Neural crest cell (in vitro differentiated cells): ENCODE measurements at regions not wholly inside any gene's neighbourhood (a gene's known extent, or its start where the extent isn't known, plus 50 kb on each side); places are given as distances from the start of the nearest gene placed in this dataset.

Experiments used
- DNase-seq: peaks from one replicate; pipeline ENCODE4 v3.0.0; 2021; ENCODE audit warnings: low read depth, mixed read lengths, low spot score
- H3K27ac Mint-ChIP-seq: one replicate; pipeline ENCODE4 v1.8.0; 2021; ENCODE audit warnings: mild to moderate bottlenecking, mixed read lengths; ENCODE audit not compliant: unreplicated experiment
- H3K27me3 Mint-ChIP-seq: 2 replicates; pipeline ENCODE4 v1.8.0; 2021; ENCODE audit warnings: low read depth, mild to moderate bottlenecking, mixed read lengths
- H3K36me3 Mint-ChIP-seq: 2 replicates; pipeline ENCODE4 v1.8.0; 2021; ENCODE audit warnings: low read depth, mild to moderate bottlenecking, mixed read lengths
- H3K4me1 Mint-ChIP-seq: 2 replicates; pipeline ENCODE4 v1.8.0; 2021; ENCODE audit warnings: mixed read lengths
- H3K4me3 Mint-ChIP-seq: one replicate; pipeline ENCODE4 v1.8.0; 2021; ENCODE audit warnings: mild to moderate bottlenecking, mixed read lengths
- H3K9me3 Mint-ChIP-seq: 2 replicates; pipeline ENCODE4 v1.8.0; 2021; ENCODE audit warnings: mixed read lengths
- CTCF ChIP-seq: fragments of 200-600 bp; sonication (generic); conservative IDR thresholded peaks from 2 replicates; pipeline ENCODE4 v1.5.0; 2021; ENCODE audit warnings: antibody characterized with exemption, mild to moderate bottlenecking

DNA sequence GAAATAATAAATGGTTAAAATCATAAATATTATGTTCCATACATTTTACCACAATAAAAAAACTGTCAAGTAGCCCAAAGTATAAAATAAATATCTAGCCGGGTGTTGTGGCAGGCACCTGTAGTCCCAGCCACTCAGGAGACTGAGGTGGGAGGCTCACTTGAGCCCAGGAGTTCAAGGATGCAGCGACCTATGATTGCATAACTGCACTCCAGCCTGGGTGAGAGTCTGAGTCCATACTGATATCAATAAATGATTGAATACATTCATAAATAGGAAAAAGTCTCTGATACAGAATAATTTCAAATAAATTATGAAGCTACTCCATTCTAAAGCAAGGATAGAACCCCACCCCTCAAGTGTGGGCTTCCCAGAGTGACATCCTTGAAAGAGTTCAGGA lies 68.5 kb upstream of the GATA2 start:
- Mint-ChIP-seq H3K27ac (no peak overlapping the region), H3K36me3 (no peaks in the 10 kb centered on the region), H3K4me3 (no peak overlapping the region), H3K27me3 (peaks cover 29% of the 10 kb centered on the region), H3K4me1 (no peaks in the 10 kb centered on the region), H3K9me3 (no peaks in the 10 kb centered on the region)
- no peak for TF ChIP-seq CTCF
- no peak for DNase-seq

- H3K36me3 Mint-ChIP-seq = no peaks in the 10 kb centered on the region
- no peaks in the 10 kb centered on the region for H3K4me1 Mint-ChIP-seq
- H3K4me3 Mint-ChIP-seq = no peak overlapping the region
- TF ChIP-seq CTCF = no peak
- H3K9me3 Mint-ChIP-seq = no peaks in the 10 kb centered on the region
- no peak for DNase-seq
- peaks cover 30% of the 10 kb centered on the region for H3K27me3 Mint-ChIP-seq
- H3K27ac Mint-ChIP-seq = no peak overlapping the region
Measured at GRCh38 chr3:128560768-128561167, 67.8 kb upstream of the GATA2 start.

DNA sequence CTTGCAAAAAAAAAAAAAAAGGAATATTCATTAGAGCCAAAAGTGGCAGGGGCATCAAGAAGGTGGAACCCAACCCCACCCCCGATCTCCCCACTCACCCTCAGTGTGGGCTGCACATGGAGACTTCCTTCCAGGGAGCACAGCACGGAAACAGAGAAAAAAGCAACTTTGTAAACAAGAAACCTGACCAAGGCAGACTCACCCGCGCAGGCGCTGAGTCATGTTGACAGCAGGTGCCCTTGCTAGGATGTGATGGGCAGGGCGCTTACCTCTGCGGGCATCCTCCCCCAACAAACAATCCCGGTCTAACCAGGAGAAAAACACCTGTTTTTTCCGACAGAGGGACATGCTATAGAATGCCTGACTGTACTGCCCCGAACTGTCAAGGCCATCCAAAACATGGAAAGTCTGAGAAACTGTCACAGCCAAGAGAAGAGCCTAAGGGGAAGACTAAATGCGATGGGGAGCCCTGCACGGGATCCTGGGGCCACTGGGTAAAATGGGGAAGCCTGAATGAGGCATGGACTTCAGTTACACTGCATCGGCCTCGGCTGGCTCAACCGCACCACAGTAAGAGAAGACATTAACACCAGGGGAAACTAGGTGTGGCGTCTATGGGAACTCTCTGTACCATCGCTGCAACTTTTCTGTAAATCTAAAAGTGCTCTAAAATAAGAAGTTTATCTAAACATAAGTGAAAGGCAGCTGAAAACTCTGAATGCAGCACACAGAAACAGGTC lies 66.7 kb upstream of the GATA2 start:
- H3K4me1 Mint-ChIP-seq = no peaks in the 10 kb centered on the region
- H3K36me3 Mint-ChIP-seq = no peaks in the 10 kb centered on the region
- no peak overlapping the region for H3K27ac Mint-ChIP-seq
- no peak for DNase-seq
- TF ChIP-seq CTCF = no peak
- peaks cover 28% of the 10 kb centered on the region for H3K27me3 Mint-ChIP-seq
- no peaks in the 10 kb centered on the region for H3K9me3 Mint-ChIP-seq
- no peak overlapping the region for H3K4me3 Mint-ChIP-seq

GRCh38 chr3:128557531-128558280 lies 64.7 kb upstream of the GATA2 start:
- Mint-ChIP-seq H3K27ac (no peak overlapping the region), H3K27me3 (peaks cover 28% of the 10 kb centered on the region), H3K4me3 (no peak overlapping the region), H3K4me1 (no peaks in the 10 kb centered on the region), H3K36me3 (no peaks in the 10 kb centered on the region), H3K9me3 (no peaks in the 10 kb centered on the region)
- no peak for TF ChIP-seq CTCF
- DNase-seq = no peak

GRCh38 chr3:128556907-128557306 lies 63.9 kb upstream of the GATA2 start:
- no peak for TF ChIP-seq CTCF
- no peaks in the 10 kb centered on the region for H3K9me3 Mint-ChIP-seq
- no peak for DNase-seq

More at GRCh38 chr3:128556907-128557306, 63.9 kb upstream of the GATA2 start:
- peaks cover 24% of the 10 kb centered on the region for H3K27me3 Mint-ChIP-seq
- H3K36me3 Mint-ChIP-seq = no peaks in the 10 kb centered on the region
- H3K4me1 Mint-ChIP-seq = no peaks in the 10 kb centered on the region
- no peak overlapping the region for H3K27ac Mint-ChIP-seq
- H3K4me3 Mint-ChIP-seq = no peak overlapping the region
